ENCODE measurements at regions not wholly inside any gene's neighbourhood (a gene's known extent, or its start where the extent isn't known, plus 50 kb on each side); places are given as distances from the start of the nearest gene placed in this dataset.

DNA sequence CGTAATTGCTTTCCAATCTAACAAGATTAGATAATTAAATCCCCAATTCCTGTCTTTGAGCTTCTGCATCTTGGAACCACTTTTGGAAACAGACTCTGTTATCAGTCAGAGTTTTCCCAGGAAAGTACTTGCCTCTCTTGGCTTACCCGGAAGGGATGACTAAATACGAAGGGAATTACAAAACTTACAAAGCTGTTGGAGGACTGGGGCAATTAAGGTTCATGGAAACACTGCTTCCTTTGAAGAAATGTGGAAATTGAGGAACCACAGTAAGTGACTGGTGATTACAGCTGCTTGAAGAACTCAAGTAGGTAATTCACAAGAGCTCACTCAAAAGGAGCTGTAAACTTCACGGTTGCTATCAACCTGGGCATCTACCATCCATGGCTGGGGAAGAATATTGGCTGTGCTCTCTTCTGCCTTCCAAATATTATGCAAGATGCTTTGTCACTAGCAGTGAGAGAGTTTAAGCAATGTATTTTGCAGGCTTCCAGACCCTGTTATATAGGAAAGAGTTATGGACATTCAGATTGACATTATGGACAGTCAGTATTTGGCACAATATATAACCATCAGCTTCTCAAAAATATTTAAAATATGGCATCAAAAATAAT is 104.6 kb upstream of the MAN2A1 start:
- TF ChIP-seq, protein P1, sequence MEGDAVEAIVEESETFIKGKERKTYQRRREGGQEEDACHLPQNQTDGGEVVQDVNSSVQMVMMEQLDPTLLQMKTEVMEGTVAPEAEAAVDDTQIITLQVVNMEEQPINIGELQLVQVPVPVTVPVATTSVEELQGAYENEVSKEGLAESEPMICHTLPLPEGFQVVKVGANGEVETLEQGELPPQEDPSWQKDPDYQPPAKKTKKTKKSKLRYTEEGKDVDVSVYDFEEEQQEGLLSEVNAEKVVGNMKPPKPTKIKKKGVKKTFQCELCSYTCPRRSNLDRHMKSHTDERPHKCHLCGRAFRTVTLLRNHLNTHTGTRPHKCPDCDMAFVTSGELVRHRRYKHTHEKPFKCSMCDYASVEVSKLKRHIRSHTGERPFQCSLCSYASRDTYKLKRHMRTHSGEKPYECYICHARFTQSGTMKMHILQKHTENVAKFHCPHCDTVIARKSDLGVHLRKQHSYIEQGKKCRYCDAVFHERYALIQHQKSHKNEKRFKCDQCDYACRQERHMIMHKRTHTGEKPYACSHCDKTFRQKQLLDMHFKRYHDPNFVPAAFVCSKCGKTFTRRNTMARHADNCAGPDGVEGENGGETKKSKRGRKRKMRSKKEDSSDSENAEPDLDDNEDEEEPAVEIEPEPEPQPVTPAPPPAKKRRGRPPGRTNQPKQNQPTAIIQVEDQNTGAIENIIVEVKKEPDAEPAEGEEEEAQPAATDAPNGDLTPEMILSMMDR (IDR thresholded peaks at IDR 0.05): no peak
- no peak for TF ChIP-seq POLR2A (IDR thresholded peaks at IDR 0.05)

Data from right lobe of liver (tissue), 4 donors.